GM13977 (cell line): ENCODE measurements at regions not wholly inside any gene's neighbourhood (a gene's known extent, or its start where the extent isn't known, plus 50 kb on each side); places are given as distances from the start of the nearest gene placed in this dataset.

Source experiments
- DNase-seq: peaks from one replicate; pipeline ENCODE4 v3.0.0; 2012; ENCODE audit warnings: low spot score
- in situ Hi-C: fragments of 300-500 bp; cut with MboI; formaldehyde crosslinking; loops from one replicate; pipeline ENCODE4 v1.12.0; 2022; ENCODE audit warnings: low sequenced_read_pairs, low pct_unique_long_range_greater_than_20kb, mixed read lengths, inconsistent platforms; ENCODE audit not compliant: unreplicated experiment
- TF ChIP-seq, protein P1 (sequence below): IDR thresholded peaks from 2 replicates; pipeline ENCODE4 v1.5.1; 2012; ENCODE audit warnings: mild to moderate bottlenecking, control low read depth; ENCODE audit not compliant: insufficient read depth; ENCODE audit errors: extremely low read depth, missing control alignments

DNA sequence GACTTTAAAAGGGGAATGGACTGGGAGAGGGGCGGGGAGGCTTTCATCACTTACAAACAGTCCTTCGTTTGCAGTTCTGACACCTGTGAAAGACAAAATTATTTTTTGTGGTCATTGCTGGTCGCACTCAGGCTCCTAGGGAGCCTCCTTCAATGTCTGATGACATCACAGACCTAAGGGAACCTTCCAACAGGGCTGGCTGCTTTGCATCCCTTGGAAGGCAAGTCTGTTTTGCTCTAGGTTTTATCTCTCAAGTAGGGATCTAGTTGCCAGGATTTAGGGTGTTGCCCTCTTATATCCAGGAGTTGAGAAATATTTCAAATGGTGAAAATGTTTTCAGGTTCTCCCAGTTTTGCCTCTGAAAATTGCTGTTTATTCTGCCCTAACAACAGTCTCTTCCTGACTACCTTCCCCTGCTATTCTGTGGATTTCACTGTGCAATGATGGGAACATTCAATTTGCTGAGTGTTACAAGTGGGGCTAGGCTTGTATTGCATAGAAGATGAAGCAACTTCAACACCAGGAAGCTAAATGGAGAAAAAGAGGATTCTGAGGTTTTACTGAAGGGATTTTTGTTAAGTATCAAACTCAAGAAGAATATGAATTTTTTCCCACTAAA is 75.9 kb upstream of the ARRDC4 start:
- no peak for DNase-seq
- in situ Hi-C loops, result no loop called here
- TF ChIP-seq, protein P1, sequence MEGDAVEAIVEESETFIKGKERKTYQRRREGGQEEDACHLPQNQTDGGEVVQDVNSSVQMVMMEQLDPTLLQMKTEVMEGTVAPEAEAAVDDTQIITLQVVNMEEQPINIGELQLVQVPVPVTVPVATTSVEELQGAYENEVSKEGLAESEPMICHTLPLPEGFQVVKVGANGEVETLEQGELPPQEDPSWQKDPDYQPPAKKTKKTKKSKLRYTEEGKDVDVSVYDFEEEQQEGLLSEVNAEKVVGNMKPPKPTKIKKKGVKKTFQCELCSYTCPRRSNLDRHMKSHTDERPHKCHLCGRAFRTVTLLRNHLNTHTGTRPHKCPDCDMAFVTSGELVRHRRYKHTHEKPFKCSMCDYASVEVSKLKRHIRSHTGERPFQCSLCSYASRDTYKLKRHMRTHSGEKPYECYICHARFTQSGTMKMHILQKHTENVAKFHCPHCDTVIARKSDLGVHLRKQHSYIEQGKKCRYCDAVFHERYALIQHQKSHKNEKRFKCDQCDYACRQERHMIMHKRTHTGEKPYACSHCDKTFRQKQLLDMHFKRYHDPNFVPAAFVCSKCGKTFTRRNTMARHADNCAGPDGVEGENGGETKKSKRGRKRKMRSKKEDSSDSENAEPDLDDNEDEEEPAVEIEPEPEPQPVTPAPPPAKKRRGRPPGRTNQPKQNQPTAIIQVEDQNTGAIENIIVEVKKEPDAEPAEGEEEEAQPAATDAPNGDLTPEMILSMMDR, result no peak

DNA sequence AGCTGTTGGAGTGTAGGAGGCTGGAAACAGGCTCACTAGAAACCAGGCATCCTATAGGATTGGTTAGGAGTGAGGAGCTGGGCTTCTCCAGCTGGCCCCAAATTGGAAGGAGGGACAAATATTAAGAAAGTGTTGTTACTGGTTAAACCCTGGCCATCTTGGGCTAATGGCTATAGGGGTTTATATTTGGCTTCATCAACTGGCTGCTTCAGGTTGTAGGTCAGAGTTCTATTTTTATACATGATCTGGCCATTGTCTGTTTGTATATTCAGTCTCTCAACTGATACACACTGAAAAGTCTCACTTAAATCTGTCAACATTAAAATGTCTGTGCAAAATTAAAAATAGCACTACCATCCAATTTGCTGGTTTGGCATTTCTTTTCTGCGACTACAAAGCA is 70.2 kb upstream of the ARRDC4 start:
- in situ Hi-C loops, result no loop called here
- TF ChIP-seq, protein P1, result no peak
- no peak for DNase-seq

GRCh38 chr15:97892167-97892938 is 68.2 kb upstream of the ARRDC4 start:
- in situ Hi-C loops, result no loop called here
- no peak for DNase-seq
- TF ChIP-seq, protein P1, result no peak

- TF ChIP-seq, protein P1, result no peak
- in situ Hi-C loops, result no loop called here
- DNase-seq, result no peak
Measured at GRCh38 chr15:97893967-97894366, 66.5 kb upstream of the ARRDC4 start.

- DNase-seq, result no peak
- TF ChIP-seq, protein P1, result no peak
- in situ Hi-C loops, result loop anchor here (25.0 kb wide), 1 partner anchor 512 kb away; no protein-coding TSS in a partner anchor
Measured at GRCh38 chr15:97899981-97900380, 60.5 kb upstream of the ARRDC4 start.

GRCh38 chr15:97902140-97902780 is 58.2 kb upstream of the ARRDC4 start:
- TF ChIP-seq, protein P1, result no peak
- in situ Hi-C loops, result loop anchor here (25.0 kb wide), 1 partner anchor 510 kb away; no protein-coding TSS in a partner anchor
- no peak for DNase-seq
